NOMO-1 treated with DMSO at 0.1 percent for 48 hours (cell line): ENCODE measurements at regions not wholly inside any gene's neighbourhood (a gene's known extent, or its start where the extent isn't known, plus 50 kb on each side); places are given as distances from the start of the nearest gene placed in this dataset.
"Not testable (repeated sequence)": the region's sequence is repeated elsewhere in the genome, so short reads cannot be mapped to it uniquely, and the experiment has no call there.

Experiments
- DNase-seq: peaks from one replicate; lab custom pipeline; 2025; ENCODE audit not compliant: unreplicated experiment; lab: John Stamatoyannopoulos, UW

- DNase-seq = no peak
Measured at GRCh38 chr14:49139593-49139992, 446.6 kb downstream of the RPS29 start.

- DNase-seq = no peak
Measured at GRCh38 chr14:49134940-49135339, 451.2 kb downstream of the RPS29 start.

GRCh38 chr14:49121246-49121645 lies 464.9 kb downstream of the RPS29 start:
- DNase-seq = no peak

- no peak for DNase-seq
Measured at GRCh38 chr14:49114161-49114893, 471.9 kb downstream of the RPS29 start.

- DNase-seq = no peak
Measured at GRCh38 chr14:49106741-49107667, 479.2 kb downstream of the RPS29 start.

- no peak for DNase-seq
Measured at GRCh38 chr14:49105956-49106355, 480.2 kb downstream of the RPS29 start.

- DNase-seq = no peak
Measured at GRCh38 chr14:49105512-49105911, 480.7 kb downstream of the RPS29 start.

GRCh38 chr14:49092345-49092744 lies 493.8 kb downstream of the RPS29 start:
- no peak for DNase-seq

- DNase-seq = no peak
Measured at GRCh38 chr14:49089107-49089506, 497.1 kb downstream of the RPS29 start.

- DNase-seq = not testable (repeated sequence)
Measured at GRCh38 chr14:49073292-49073691, 512.9 kb downstream of the RPS29 start.

- no peak for DNase-seq
Measured at GRCh38 chr14:49058511-49058910, 527.7 kb downstream of the RPS29 start.

GRCh38 chr14:49057838-49058510 lies 528.2 kb downstream of the RPS29 start:
- no peak for DNase-seq

- DNase-seq = no peak
Measured at GRCh38 chr14:49056021-49056420, 530.2 kb downstream of the RPS29 start.

GRCh38 chr14:49052521-49052920 lies 533.7 kb downstream of the RPS29 start:
- no peak for DNase-seq

- no peak for DNase-seq
Measured at GRCh38 chr14:49051328-49052060, 534.7 kb downstream of the RPS29 start.

GRCh38 chr14:49050822-49051221 lies 535.4 kb downstream of the RPS29 start:
- DNase-seq = no peak

GRCh38 chr14:49049711-49050110 lies 536.5 kb downstream of the RPS29 start:
- DNase-seq = no peak

- no peak for DNase-seq
Measured at GRCh38 chr14:49044981-49045380, 541.2 kb downstream of the RPS29 start.

- DNase-seq = no peak
Measured at GRCh38 chr14:49036984-49037516, 549.1 kb downstream of the RPS29 start.

- DNase-seq = no peak
Measured at GRCh38 chr14:49036266-49036665, 549.9 kb downstream of the RPS29 start.

- DNase-seq = no peak
Measured at GRCh38 chr14:49033131-49033530, 553.0 kb downstream of the RPS29 start.
